ENCODE measurements at regions not wholly inside any gene's neighbourhood (a gene's known extent, or its start where the extent isn't known, plus 50 kb on each side); places are given as distances from the start of the nearest gene placed in this dataset.

DNA sequence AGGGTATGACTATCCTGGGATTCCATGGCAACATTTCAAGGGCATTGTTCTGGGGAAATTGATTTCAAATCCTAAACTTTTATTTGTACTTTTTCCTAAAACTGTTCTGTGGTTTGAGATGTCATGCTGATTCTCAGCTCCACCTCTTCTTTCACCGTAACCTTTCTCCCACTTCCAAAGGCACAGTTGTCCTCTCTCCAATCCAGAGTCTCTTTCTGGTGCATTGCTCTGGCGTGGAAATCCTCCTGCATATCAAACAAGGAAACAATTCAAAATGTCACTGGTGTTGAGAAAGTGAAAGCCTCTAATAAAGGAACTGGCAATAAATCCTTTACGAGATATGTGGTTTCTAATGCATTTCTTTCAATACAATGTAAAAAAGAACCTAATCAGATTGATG lies 155.1 kb upstream of the CDH2 start:
- Histone ChIP-seq H3K36me3 (replicated peaks in 1 of 2; ENCODE audit: control insufficient read depth in 1 of 2, insufficient read depth in 2 of 2, low read length in 2 of 2) (no peaks in the 10 kb centered on the region), H3K27ac (ENCODE audit: extremely low read length, insufficient read depth, low read length) (no peak overlapping the region), H3K4me3 (replicated peaks in 1 of 3; ENCODE audit: insufficient read depth in 1 of 3, low read depth in 2 of 3, low read length in 3 of 3) (no peak overlapping the region), H3K9me3 (ENCODE audit: low read length) (no peaks in the 10 kb centered on the region), H4K20me1 (ENCODE audit: insufficient read depth, low read length) (no peaks in the 10 kb centered on the region), H3K27me3 (ENCODE audit: control insufficient read depth in 1 of 2, insufficient read depth in 2 of 2, low read length in 2 of 2) (no peaks in the 10 kb centered on the region), H3K4me1 (ENCODE audit: insufficient read depth, low read length) (no peaks in the 10 kb centered on the region), H3K9ac (ENCODE audit: insufficient read depth, low read depth, low read length) (no peak overlapping the region), H2AFZ (ENCODE audit: low read length) (no peak overlapping the region), H3K79me2 (ENCODE audit: insufficient read depth, low read length) (no peaks in the 10 kb centered on the region), H3K4me2 (ENCODE audit: low read depth, low read length) (no peak overlapping the region)
- ATAC-seq (no peak), FAIRE-seq (no peak), DNase-seq (ENCODE audit: low spot score) (no peak)
- in situ Hi-C loops (cut with HindIII; ENCODE audit: extremely low pct_ligation_motif_present, low pct_unique_long_range_greater_than_20kb) (no loop called here), intact Hi-C loops (cut with micrococcal nuclease; ENCODE audit: unreplicated experiment) (no loop called here)
- ChIA-PET CTCF (ENCODE audit: low intra/inter-chr PET ratio, low total read pairs) (no interaction called here), POLR2A (no interaction called here)
- 2% methylated on average over 3 of the region's 3 CpGs for WGBS (ENCODE audit: low lambda C conversion rate)
- TF ChIP-seq SAP130 (CRISPR knock-in tag; IDR thresholded peaks at IDR 0.05; ENCODE audit: low read depth) (no peak), NFYC (CRISPR knock-in tag; IDR thresholded peaks at IDR 0.05) (no peak), TP53 (CRISPR knock-in tag; conservative IDR thresholded peaks at IDR 0.05) (no peak), POLR2G (IDR thresholded peaks at IDR 0.05; ENCODE audit: low read depth, low read length) (no peak), ZNF652 (CRISPR knock-in tag; IDR thresholded peaks at IDR 0.05; ENCODE audit: borderline replicate concordance, low read depth) (no peak), ZNF720 (CRISPR knock-in tag; IDR thresholded peaks at IDR 0.05) (no peak)
- TF ChIP-seq, protein P1, sequence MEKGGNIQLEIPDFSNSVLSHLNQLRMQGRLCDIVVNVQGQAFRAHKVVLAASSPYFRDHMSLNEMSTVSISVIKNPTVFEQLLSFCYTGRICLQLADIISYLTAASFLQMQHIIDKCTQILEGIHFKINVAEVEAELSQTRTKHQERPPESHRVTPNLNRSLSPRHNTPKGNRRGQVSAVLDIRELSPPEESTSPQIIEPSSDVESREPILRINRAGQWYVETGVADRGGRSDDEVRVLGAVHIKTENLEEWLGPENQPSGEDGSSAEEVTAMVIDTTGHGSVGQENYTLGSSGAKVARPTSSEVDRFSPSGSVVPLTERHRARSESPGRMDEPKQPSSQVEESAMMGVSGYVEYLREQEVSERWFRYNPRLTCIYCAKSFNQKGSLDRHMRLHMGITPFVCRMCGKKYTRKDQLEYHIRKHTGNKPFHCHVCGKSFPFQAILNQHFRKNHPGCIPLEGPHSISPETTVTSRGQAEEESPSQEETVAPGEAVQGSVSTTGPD (CRISPR knock-in tag; IDR thresholded peaks at IDR 0.05), result no peak
- TF ChIP-seq, protein P2, sequence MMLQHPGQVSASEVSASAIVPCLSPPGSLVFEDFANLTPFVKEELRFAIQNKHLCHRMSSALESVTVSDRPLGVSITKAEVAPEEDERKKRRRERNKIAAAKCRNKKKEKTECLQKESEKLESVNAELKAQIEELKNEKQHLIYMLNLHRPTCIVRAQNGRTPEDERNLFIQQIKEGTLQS (CRISPR knock-in tag; IDR thresholded peaks at IDR 0.05), result no peak
- no TSS peak for BruUV-seq (replicated peaks)

DNA sequence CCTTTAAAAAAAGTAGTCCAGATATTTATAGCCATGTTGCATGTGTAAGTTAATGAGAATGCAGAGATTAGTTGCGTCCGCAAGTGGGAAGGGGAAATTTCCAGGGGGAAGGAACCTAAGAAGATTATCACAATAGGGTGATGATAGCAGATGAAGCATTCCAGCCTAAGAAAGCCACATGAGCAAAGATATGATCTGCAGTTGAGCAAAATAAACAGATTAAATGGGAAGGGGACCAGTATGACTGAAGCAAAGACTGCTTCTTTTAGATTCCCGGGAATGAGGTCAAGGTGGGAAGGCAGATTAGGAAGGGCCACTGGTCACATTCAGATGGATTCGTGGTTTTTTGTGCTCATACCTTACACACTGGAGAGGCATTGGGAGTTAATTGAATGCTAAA lies 154.6 kb upstream of the CDH2 start:
- no peaks in the 10 kb centered on the region for H4K20me1 ChIP-seq (ENCODE audit: insufficient read depth, low read length)
- H3K9ac ChIP-seq (ENCODE audit: insufficient read depth, low read depth, low read length), result no peak overlapping the region
- no peak for ATAC-seq
- no TSS peak for BruUV-seq (replicated peaks)
- H3K4me2 ChIP-seq (ENCODE audit: low read depth, low read length), result no peak overlapping the region
- in situ Hi-C loops (cut with HindIII; ENCODE audit: extremely low pct_ligation_motif_present, low pct_unique_long_range_greater_than_20kb), result no loop called here
- H3K27me3 ChIP-seq (ENCODE audit: control insufficient read depth in 1 of 2, insufficient read depth in 2 of 2, low read length in 2 of 2), result no peaks in the 10 kb centered on the region
- H3K79me2 ChIP-seq (ENCODE audit: insufficient read depth, low read length), result no peaks in the 10 kb centered on the region
- no peak for FAIRE-seq
- no peak for DNase-seq (ENCODE audit: low spot score)
- intact Hi-C loops (cut with micrococcal nuclease; ENCODE audit: unreplicated experiment), result no loop called here
- H3K27ac ChIP-seq (ENCODE audit: extremely low read length, insufficient read depth, low read length), result no peak overlapping the region
- ChIA-PET CTCF (ENCODE audit: low intra/inter-chr PET ratio, low total read pairs) (no interaction called here), POLR2A (no interaction called here)
- no peak overlapping the region for H2AFZ ChIP-seq (ENCODE audit: low read length)
- WGBS (ENCODE audit: low lambda C conversion rate), result 28% methylated on average over 4 of the region's 4 CpGs
- no peak overlapping the region for H3K4me3 ChIP-seq (replicated peaks in 1 of 3; ENCODE audit: insufficient read depth in 1 of 3, low read depth in 2 of 3, low read length in 3 of 3)
- H3K9me3 ChIP-seq (ENCODE audit: low read length), result no peaks in the 10 kb centered on the region
- H3K4me1 ChIP-seq (ENCODE audit: insufficient read depth, low read length), result no peaks in the 10 kb centered on the region
- H3K36me3 ChIP-seq (replicated peaks in 1 of 2; ENCODE audit: control insufficient read depth in 1 of 2, insufficient read depth in 2 of 2, low read length in 2 of 2), result no peaks in the 10 kb centered on the region
- TF ChIP-seq FLYWCH1 (CRISPR knock-in tag; IDR thresholded peaks at IDR 0.05), result no peak
- TF ChIP-seq YEATS2 (CRISPR knock-in tag; IDR thresholded peaks at IDR 0.05; ENCODE audit: borderline replicate concordance), result no peak
- TF ChIP-seq ZNF350 (CRISPR knock-in tag; IDR thresholded peaks at IDR 0.05; ENCODE audit: borderline replicate concordance, low read depth), result no peak
- TF ChIP-seq, protein P3, sequence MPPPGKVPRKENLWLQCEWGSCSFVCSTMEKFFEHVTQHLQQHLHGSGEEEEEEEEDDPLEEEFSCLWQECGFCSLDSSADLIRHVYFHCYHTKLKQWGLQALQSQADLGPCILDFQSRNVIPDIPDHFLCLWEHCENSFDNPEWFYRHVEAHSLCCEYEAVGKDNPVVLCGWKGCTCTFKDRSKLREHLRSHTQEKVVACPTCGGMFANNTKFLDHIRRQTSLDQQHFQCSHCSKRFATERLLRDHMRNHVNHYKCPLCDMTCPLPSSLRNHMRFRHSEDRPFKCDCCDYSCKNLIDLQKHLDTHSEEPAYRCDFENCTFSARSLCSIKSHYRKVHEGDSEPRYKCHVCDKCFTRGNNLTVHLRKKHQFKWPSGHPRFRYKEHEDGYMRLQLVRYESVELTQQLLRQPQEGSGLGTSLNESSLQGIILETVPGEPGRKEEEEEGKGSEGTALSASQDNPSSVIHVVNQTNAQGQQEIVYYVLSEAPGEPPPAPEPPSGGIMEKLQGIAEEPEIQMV (CRISPR knock-in tag; IDR thresholded peaks at IDR 0.05; ENCODE audit: low read depth), result no peak
- TF ChIP-seq, protein P4, sequence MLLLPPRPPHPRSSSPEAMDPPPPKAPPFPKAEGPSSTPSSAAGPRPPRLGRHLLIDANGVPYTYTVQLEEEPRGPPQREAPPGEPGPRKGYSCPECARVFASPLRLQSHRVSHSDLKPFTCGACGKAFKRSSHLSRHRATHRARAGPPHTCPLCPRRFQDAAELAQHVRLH (CRISPR knock-in tag; IDR thresholded peaks at IDR 0.05; ENCODE audit: borderline replicate concordance, low read depth), result no peak
- TF ChIP-seq MBD4 (IDR thresholded peaks at IDR 0.05; ENCODE audit: borderline replicate concordance, low read length), result no peak
- TF ChIP-seq ZNF101 (CRISPR knock-in tag; IDR thresholded peaks at IDR 0.05; ENCODE audit: borderline replicate concordance, low read depth), result no peak
- no peak for TF ChIP-seq ZFP62 (CRISPR knock-in tag; IDR thresholded peaks at IDR 0.05)
- TF ChIP-seq ZNF264 (CRISPR knock-in tag; IDR thresholded peaks at IDR 0.05), result no peak
- no peak for TF ChIP-seq ZNF652 (CRISPR knock-in tag; IDR thresholded peaks at IDR 0.05; ENCODE audit: borderline replicate concordance, low read depth)
